Activated naive CD8-positive, alpha-beta T cell treated with anti-CD3 and anti-CD28 coated beads, Interleukin-2, amount 50 U/mL, for 24 hours (primary cell): ENCODE measurements at regions not wholly inside any gene's neighbourhood (a gene's known extent, or its start where the extent isn't known, plus 50 kb on each side); places are given as distances from the start of the nearest gene placed in this dataset.
"Not testable (repeated sequence)": the region's sequence is repeated elsewhere in the genome, so short reads cannot be mapped to it uniquely, and the experiment has no call there.

Experiments
- ATAC-seq: fragments of 150-1000 bp; cut with Tn5 transposase; one replicate; pipeline ENCODE4 v1.10.0; 2021
- DNase-seq: peaks from one replicate; pipeline ENCODE4 v3.0.0; 2021
- H3K27ac Mint-ChIP-seq: one replicate; pipeline ENCODE4 v1.8.0; 2021; ENCODE audit warnings: mild to moderate bottlenecking, mixed read lengths
- H3K27me3 Mint-ChIP-seq: one replicate; pipeline ENCODE4 v1.8.0; 2021; ENCODE audit warnings: mixed read lengths
- H3K36me3 Mint-ChIP-seq: one replicate; pipeline ENCODE4 v1.8.0; 2021; ENCODE audit warnings: low read depth, mixed read lengths
- H3K4me1 Mint-ChIP-seq: one replicate; pipeline ENCODE4 v1.8.0; 2021; ENCODE audit warnings: mixed read lengths
- H3K4me3 Mint-ChIP-seq: one replicate; pipeline ENCODE4 v1.8.0; 2021; ENCODE audit warnings: mild to moderate bottlenecking, moderate library complexity, mixed read lengths
- H3K9me3 Mint-ChIP-seq: one replicate; pipeline ENCODE4 v1.8.0; 2021; ENCODE audit warnings: mixed read lengths

DNA sequence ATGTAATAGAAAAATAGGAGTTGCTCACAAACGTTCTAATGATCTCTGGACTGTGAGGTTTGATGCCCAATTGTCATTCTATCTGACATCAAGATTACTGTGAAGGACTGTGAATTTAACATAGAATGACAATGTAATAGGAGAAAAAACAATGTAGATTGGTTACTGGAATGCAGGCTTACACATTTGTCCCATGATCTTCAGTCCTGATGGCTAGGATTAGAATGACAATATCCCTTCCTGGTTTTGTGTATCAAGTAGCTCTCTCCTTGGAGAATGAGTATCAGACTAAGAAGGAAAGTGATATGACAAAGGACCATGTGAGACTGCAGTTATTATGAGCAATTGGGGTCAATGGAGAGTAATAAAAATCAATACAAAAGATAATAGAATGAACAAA, 862.2 kb upstream of the C9orf72 start:
- peaks cover 4% of the 10 kb centered on the region for H3K9me3 Mint-ChIP-seq
- no peaks in the 10 kb centered on the region for H3K36me3 Mint-ChIP-seq
- no peak for DNase-seq
- no peak for ATAC-seq
- H3K4me3 Mint-ChIP-seq: no peak overlapping the region
- no peak overlapping the region for H3K27ac Mint-ChIP-seq
- no peaks in the 10 kb centered on the region for H3K4me1 Mint-ChIP-seq
- no peaks in the 10 kb centered on the region for H3K27me3 Mint-ChIP-seq

- Mint-ChIP-seq H3K27ac (no peak overlapping the region), H3K27me3 (no peaks in the 10 kb centered on the region), H3K36me3 (no peaks in the 10 kb centered on the region), H3K4me1 (no peaks in the 10 kb centered on the region), H3K4me3 (no peak overlapping the region), H3K9me3 (peaks cover 4% of the 10 kb centered on the region)
- ATAC-seq (no peak), DNase-seq (no peak)
Measured at GRCh38 chr9:28439688-28440087, 866.4 kb upstream of the C9orf72 start.

DNA sequence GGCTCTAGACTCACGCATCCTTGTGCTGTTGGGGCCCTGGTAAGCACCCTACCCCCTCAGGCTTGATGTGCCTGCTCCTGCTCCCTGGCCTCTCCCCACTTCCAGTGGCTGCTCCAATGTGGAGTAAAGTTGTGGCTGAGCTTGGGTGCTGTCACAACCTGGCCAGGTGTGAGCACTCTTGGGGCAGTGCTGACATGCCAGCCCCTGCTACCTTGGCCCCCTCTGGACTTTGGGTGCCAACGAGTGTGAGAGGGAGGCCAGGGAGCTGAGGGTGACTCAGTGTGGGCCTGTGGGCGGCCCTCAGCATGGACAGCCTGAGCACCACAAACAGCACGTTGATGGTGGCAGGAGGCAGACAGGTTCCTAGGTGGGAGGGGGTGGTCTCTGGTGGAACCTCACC, 870.2 kb upstream of the C9orf72 start:
- Mint-ChIP-seq H3K4me3 (no peak overlapping the region), H3K4me1 (no peaks in the 10 kb centered on the region), H3K27ac (no peak overlapping the region), H3K27me3 (no peaks in the 10 kb centered on the region), H3K36me3 (no peaks in the 10 kb centered on the region), H3K9me3 (no peaks in the 10 kb centered on the region)
- DNase-seq (no peak), ATAC-seq (no peak)

- no peak for DNase-seq
- peak; percentile 20 for ATAC-seq
- no peak overlapping the region for H3K4me3 Mint-ChIP-seq
- H3K9me3 Mint-ChIP-seq: no peaks in the 10 kb centered on the region
- no peaks in the 10 kb centered on the region for H3K36me3 Mint-ChIP-seq
- no peak overlapping the region for H3K27ac Mint-ChIP-seq
- no peaks in the 10 kb centered on the region for H3K4me1 Mint-ChIP-seq
- no peaks in the 10 kb centered on the region for H3K27me3 Mint-ChIP-seq
Measured at GRCh38 chr9:28444637-28445036, 871.4 kb upstream of the C9orf72 start.

DNA sequence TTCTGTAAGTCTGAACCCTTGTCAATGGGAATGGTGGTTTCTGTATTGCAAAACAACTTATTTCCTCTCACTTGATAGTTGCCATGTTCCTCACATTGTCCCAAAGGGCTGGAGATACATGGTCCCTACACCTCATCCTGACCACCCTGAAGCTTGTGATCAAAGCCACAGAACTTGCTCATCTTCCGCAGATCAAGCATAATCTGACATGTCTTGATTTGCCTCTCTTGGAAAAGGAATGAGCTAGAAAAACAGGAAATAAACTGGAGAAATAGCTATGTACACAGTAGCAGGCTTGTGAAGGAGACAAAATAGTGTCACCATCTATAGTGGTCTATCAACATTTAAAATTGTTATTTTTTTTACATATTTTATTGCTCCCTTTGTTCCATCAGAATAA, 871.9 kb upstream of the C9orf72 start:
- H3K27ac Mint-ChIP-seq: no peak overlapping the region
- no peak for DNase-seq
- ATAC-seq: no peak
- no peaks in the 10 kb centered on the region for H3K27me3 Mint-ChIP-seq
- no peak overlapping the region for H3K4me3 Mint-ChIP-seq
- H3K36me3 Mint-ChIP-seq: no peaks in the 10 kb centered on the region
- H3K9me3 Mint-ChIP-seq: no peaks in the 10 kb centered on the region
- H3K4me1 Mint-ChIP-seq: no peaks in the 10 kb centered on the region

DNA sequence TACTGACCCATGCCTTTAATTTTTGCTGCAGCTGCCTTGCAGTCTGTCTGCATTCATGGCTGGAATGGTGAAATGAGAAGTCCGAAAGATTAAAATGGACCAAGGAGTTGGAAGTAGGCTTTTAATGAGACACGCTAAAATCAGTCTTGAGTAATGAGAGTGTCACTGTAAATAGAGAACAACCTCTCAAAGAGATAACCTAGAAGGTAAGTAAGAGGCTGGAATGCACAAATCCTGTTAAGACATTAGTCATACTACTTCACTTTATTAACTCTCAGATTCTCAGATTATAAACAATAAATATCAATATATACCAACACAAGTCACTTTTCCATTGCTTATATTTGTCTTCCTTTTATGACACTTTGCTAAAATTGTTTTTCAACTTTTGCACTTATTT, 880.6 kb upstream of the C9orf72 start:
- H3K4me3 Mint-ChIP-seq: no peak overlapping the region
- H3K4me1 Mint-ChIP-seq: no peaks in the 10 kb centered on the region
- no peaks in the 10 kb centered on the region for H3K36me3 Mint-ChIP-seq
- H3K27me3 Mint-ChIP-seq: no peaks in the 10 kb centered on the region
- H3K27ac Mint-ChIP-seq: no peak overlapping the region
- no peak for ATAC-seq
- H3K9me3 Mint-ChIP-seq: peaks cover 5% of the 10 kb centered on the region
- no peak for DNase-seq

DNA sequence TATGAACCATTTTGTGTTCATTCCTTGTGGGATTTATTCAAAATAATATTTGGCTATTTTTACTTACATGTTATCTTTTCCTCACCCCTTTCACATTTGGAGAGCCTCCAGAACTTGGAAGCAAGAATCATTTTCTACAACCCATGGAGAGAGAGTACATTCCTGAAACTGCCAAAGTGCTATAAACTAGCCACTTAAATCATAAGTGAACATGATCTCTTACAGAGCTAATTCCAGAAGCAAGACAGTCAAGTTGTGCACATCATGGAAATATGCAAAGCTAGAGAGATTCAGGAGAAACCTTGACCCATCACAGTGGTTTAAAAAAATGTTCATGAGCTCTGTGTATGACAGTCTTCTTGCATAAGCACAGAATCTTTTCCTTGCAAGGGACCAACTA, 883.6 kb upstream of the C9orf72 start:
- H3K9me3 Mint-ChIP-seq: peaks cover 13% of the 10 kb centered on the region
- DNase-seq: no peak
- no peak for ATAC-seq
- H3K36me3 Mint-ChIP-seq: no peaks in the 10 kb centered on the region
- no peaks in the 10 kb centered on the region for H3K27me3 Mint-ChIP-seq
- H3K27ac Mint-ChIP-seq: no peak overlapping the region
- no peaks in the 10 kb centered on the region for H3K4me1 Mint-ChIP-seq
- H3K4me3 Mint-ChIP-seq: no peak overlapping the region

DNA sequence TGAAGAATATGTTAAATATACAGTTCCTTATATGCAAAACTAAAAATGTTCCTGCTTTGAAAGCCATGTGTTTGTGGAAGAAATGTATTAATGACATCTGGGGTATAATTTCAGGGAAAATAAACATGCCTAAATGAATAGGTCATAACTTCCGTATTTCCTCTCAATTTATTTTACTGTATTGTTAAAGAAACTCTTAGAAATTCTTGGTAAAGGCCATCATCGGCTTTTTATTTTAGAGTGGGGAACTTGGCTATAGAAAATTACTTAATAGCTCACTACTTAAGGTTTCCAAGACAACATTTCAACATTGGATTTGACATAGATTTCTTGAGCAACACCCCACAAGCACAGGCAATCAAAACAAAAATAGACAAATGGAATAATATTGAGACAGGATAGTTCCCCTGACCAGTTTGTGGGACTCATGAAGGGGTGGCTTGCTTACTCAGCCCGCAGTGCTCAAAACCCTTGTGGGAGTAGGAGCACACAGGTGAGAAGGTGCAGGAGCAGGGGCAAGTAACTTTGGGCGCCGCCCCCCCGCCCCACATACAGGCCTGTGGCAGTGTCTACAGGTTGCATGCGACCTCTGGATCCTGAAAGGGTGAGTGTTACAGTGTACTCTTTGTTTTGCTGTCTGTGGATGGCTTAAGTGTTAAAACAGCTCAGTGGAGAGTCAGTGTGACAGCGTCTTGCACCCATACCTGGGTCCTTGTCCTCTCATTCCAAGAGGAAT, 891.4 kb upstream of the C9orf72 start:
- no peak for DNase-seq
- no peak overlapping the region for H3K27ac Mint-ChIP-seq
- no peaks in the 10 kb centered on the region for H3K4me1 Mint-ChIP-seq
- no peak overlapping the region for H3K4me3 Mint-ChIP-seq
- no peaks in the 10 kb centered on the region for H3K27me3 Mint-ChIP-seq
- ATAC-seq: no peak
- peaks cover 38% of the 10 kb centered on the region for H3K9me3 Mint-ChIP-seq
- no peaks in the 10 kb centered on the region for H3K36me3 Mint-ChIP-seq

DNA sequence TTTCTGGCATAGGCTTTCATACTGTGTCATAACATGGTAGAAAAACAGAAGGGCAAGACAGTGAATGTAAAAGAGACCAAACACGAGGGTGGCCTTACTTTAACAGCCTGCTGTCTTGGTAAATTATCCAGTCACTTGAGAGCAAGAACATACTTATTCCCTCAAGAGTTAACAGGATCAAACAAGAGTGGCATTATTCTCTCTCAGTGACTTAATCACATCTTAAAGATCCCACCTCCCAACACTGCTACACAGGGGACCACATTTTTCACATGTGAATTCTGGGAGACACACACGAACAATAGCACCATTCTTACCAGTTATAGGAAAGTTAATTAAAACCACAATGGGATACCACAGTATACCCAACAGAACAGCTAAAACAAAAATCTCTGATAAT, 898.0 kb upstream of the C9orf72 start:
- ATAC-seq (no peak), DNase-seq (no peak)
- Mint-ChIP-seq H3K27ac (no peak overlapping the region), H3K36me3 (no peaks in the 10 kb centered on the region), H3K4me1 (no peaks in the 10 kb centered on the region), H3K9me3 (peaks cover 13% of the 10 kb centered on the region), H3K27me3 (no peaks in the 10 kb centered on the region), H3K4me3 (no peak overlapping the region)

GRCh38 chr9:28487561-28487960, 914.3 kb upstream of the C9orf72 start:
- no peak for DNase-seq
- Mint-ChIP-seq H3K27ac (no peak overlapping the region), H3K4me3 (no peak overlapping the region), H3K4me1 (no peaks in the 10 kb centered on the region), H3K9me3 (peaks cover 3% of the 10 kb centered on the region), H3K27me3 (no peaks in the 10 kb centered on the region), H3K36me3 (no peaks in the 10 kb centered on the region)
- ATAC-seq: no peak

GRCh38 chr9:28491121-28491520, 917.8 kb upstream of the C9orf72 start:
- no peaks in the 10 kb centered on the region for H3K4me1 Mint-ChIP-seq

GRCh38 chr9:28498168-28498567, 924.9 kb upstream of the C9orf72 start:
- not testable (repeated sequence) for DNase-seq, H3K27me3 Mint-ChIP-seq, H3K4me1 Mint-ChIP-seq, H3K9me3 Mint-ChIP-seq, H3K4me3 Mint-ChIP-seq, ATAC-seq, H3K36me3 Mint-ChIP-seq, H3K27ac Mint-ChIP-seq

More at GRCh38 chr9:28491121-28491520, 917.8 kb upstream of the C9orf72 start:
- no peak for ATAC-seq
- Mint-ChIP-seq H3K4me3 (no peak overlapping the region), H3K36me3 (no peaks in the 10 kb centered on the region), H3K27me3 (no peaks in the 10 kb centered on the region), H3K27ac (no peak overlapping the region), H3K9me3 (peaks cover 7% of the 10 kb centered on the region)
- DNase-seq: no peak

- peaks cover 7% of the 10 kb centered on the region for H3K9me3 Mint-ChIP-seq
- no peak overlapping the region for H3K4me3 Mint-ChIP-seq
- ATAC-seq (no peak), DNase-seq (no peak)
- no peaks in the 10 kb centered on the region for H3K4me1 Mint-ChIP-seq
- H3K27me3 Mint-ChIP-seq: no peaks in the 10 kb centered on the region
- no peaks in the 10 kb centered on the region for H3K36me3 Mint-ChIP-seq
- no peak overlapping the region for H3K27ac Mint-ChIP-seq
Measured at GRCh38 chr9:28502189-28502588, 928.9 kb upstream of the C9orf72 start.

DNA sequence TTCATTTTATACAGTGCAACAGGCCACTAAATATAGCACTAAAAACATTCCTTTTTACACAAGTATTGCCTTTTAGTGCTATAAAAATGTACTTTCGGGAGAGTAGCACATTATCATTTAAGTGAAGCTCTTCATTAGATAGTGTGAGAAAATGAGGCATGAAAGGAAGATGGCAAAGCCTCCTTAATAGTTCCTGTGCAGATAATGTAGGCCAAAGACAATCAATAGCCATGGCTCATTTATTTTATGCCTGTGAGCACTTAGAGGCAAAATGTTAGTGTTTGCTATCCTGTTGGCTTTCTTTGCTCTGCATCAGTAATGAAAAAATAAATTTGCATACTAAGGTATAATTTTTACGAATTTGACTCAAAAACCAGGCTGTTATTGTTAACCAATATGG, 929.5 kb upstream of the C9orf72 start:
- no peak overlapping the region for H3K27ac Mint-ChIP-seq
- DNase-seq: no peak
- H3K27me3 Mint-ChIP-seq: no peaks in the 10 kb centered on the region

DNA sequence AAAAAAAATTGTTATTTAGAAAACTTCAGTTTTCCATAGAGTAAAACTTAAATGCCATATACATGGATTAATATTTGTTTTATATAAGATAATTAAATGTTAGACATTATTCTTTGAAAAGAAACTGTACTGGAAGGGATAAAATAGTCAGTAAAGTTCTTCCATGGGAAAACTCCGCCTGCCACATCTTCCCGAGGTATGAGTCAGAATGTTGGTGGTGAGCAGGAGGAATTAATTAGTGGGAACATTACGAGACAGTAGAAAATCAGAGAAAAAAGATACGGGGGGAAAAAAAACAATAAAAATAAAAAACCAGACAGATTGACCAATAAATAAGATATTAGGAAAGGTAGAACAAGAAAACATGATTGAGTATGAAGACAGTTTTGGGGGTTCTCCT, 930.3 kb upstream of the C9orf72 start:
- Mint-ChIP-seq H3K27ac (no peak overlapping the region), H3K4me3 (no peak overlapping the region), H3K9me3 (peaks cover 7% of the 10 kb centered on the region), H3K4me1 (no peaks in the 10 kb centered on the region), H3K36me3 (no peaks in the 10 kb centered on the region), H3K27me3 (no peaks in the 10 kb centered on the region)
- ATAC-seq: no peak
- no peak for DNase-seq

More for the DNA sequence above, 929.5 kb upstream of the C9orf72 start:
- Mint-ChIP-seq H3K9me3 (peaks cover 7% of the 10 kb centered on the region), H3K4me3 (no peak overlapping the region), H3K36me3 (no peaks in the 10 kb centered on the region), H3K4me1 (no peaks in the 10 kb centered on the region)
- no peak for ATAC-seq

GRCh38 chr9:28518439-28518838, 945.2 kb upstream of the C9orf72 start:
- DNase-seq (no peak), ATAC-seq (no peak)
- Mint-ChIP-seq H3K36me3 (no peaks in the 10 kb centered on the region), H3K27ac (no peak overlapping the region), H3K27me3 (no peaks in the 10 kb centered on the region), H3K9me3 (peaks cover 11% of the 10 kb centered on the region), H3K4me3 (no peak overlapping the region), H3K4me1 (no peaks in the 10 kb centered on the region)
